ENCODE measurements at regions not wholly inside any gene's neighbourhood (a gene's known extent, or its start where the extent isn't known, plus 50 kb on each side); places are given as distances from the start of the nearest gene placed in this dataset.

DNA sequence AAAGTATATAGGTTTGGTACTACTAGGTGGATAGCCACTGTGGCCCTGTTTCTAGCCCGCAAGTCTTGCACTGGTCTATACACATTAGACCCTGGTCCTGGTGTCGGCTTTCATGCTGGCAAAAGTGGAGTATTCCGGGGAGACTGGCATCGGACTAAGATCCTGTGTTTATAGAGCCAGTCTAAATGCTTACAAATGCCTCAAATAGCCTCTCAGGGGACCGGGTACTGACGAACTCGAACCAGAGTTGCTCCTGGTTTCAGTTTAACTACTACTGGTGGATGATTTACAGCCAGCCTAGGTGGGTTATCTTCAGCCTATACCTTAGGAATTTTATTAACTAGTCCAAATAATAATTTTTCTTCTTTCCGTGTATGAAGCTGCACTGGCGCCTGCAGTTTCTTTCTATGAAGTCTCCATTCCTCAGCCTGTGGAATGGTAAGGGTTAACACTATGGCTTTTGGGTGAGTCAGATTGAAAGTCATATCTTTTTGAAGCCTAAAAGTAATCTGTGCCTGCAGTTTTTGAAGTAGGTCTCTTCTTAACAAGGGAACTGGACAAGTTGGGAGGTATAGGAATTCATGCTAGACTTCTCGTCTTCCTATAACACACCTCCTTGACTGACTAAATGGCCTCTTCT lies 51.3 kb downstream of the OR10H4 start:
- peaks cover 12% of the 10 kb centered on the region for H3K4me1 ChIP-seq (ENCODE audit: control insufficient read depth, extremely low read depth, insufficient read depth, low read length)
- H3K4me2 ChIP-seq (ENCODE audit: control insufficient read depth, extremely low read depth, insufficient read depth, low read depth, low read length): no peak overlapping the region
- H3K9me3 ChIP-seq (ENCODE audit: control insufficient read depth, low read depth, low read length): no peaks in the 10 kb centered on the region
- H4K20me1 ChIP-seq (ENCODE audit: control insufficient read depth, extremely low read depth, insufficient read depth, low read length): no peaks in the 10 kb centered on the region
- no peak for TF ChIP-seq EZH2 (IDR thresholded peaks at IDR 0.05; ENCODE audit: low read length)
- TF ChIP-seq, protein P1, sequence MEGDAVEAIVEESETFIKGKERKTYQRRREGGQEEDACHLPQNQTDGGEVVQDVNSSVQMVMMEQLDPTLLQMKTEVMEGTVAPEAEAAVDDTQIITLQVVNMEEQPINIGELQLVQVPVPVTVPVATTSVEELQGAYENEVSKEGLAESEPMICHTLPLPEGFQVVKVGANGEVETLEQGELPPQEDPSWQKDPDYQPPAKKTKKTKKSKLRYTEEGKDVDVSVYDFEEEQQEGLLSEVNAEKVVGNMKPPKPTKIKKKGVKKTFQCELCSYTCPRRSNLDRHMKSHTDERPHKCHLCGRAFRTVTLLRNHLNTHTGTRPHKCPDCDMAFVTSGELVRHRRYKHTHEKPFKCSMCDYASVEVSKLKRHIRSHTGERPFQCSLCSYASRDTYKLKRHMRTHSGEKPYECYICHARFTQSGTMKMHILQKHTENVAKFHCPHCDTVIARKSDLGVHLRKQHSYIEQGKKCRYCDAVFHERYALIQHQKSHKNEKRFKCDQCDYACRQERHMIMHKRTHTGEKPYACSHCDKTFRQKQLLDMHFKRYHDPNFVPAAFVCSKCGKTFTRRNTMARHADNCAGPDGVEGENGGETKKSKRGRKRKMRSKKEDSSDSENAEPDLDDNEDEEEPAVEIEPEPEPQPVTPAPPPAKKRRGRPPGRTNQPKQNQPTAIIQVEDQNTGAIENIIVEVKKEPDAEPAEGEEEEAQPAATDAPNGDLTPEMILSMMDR (optimal IDR thresholded peaks at IDR 0.05 in 1 of 3, IDR thresholded peaks at IDR 0.05 in 1 of 3, conservative IDR thresholded peaks at IDR 0.05 in 1 of 3; ENCODE audit: extremely low read depth in 1 of 3, insufficient read depth in 2 of 3, low read length in 3 of 3): no peak
- H3K9me1 ChIP-seq (ENCODE audit: control insufficient read depth, extremely low read depth, insufficient read depth, low read length): no peaks in the 10 kb centered on the region
- no peak overlapping the region for H3K4me3 ChIP-seq (ENCODE audit: control insufficient read depth in 2 of 3, extremely low read depth in 1 of 3, insufficient read depth in 2 of 3, low read depth in 1 of 3, low read length in 3 of 3)
- no peak overlapping the region for H3K27ac ChIP-seq (ENCODE audit: control insufficient read depth, insufficient read depth, low read length)
- dilution Hi-C loops (cut with MboI; ENCODE audit: extremely low pct_ligation_motif_present, low sequenced_read_pairs): no loop called here
- DNase-seq (ENCODE audit: low read depth, low spot score) (no peak), FAIRE-seq (no peak)
- no peaks in the 10 kb centered on the region for H3K79me2 ChIP-seq (ENCODE audit: control insufficient read depth, insufficient read depth, low read length)
- no peaks in the 10 kb centered on the region for H3K36me3 ChIP-seq (ENCODE audit: control insufficient read depth in 2 of 2, extremely low read depth in 1 of 2, insufficient read depth in 2 of 2, low read length in 2 of 2)
- no peak overlapping the region for H3K9ac ChIP-seq (ENCODE audit: control insufficient read depth, extremely low read depth, insufficient read depth, low read length)
- H3K27me3 ChIP-seq (ENCODE audit: control insufficient read depth, extremely low read depth, insufficient read depth, low read length): no peaks in the 10 kb centered on the region
- H2AFZ ChIP-seq (ENCODE audit: control insufficient read depth, low read length): no peak overlapping the region

DNA sequence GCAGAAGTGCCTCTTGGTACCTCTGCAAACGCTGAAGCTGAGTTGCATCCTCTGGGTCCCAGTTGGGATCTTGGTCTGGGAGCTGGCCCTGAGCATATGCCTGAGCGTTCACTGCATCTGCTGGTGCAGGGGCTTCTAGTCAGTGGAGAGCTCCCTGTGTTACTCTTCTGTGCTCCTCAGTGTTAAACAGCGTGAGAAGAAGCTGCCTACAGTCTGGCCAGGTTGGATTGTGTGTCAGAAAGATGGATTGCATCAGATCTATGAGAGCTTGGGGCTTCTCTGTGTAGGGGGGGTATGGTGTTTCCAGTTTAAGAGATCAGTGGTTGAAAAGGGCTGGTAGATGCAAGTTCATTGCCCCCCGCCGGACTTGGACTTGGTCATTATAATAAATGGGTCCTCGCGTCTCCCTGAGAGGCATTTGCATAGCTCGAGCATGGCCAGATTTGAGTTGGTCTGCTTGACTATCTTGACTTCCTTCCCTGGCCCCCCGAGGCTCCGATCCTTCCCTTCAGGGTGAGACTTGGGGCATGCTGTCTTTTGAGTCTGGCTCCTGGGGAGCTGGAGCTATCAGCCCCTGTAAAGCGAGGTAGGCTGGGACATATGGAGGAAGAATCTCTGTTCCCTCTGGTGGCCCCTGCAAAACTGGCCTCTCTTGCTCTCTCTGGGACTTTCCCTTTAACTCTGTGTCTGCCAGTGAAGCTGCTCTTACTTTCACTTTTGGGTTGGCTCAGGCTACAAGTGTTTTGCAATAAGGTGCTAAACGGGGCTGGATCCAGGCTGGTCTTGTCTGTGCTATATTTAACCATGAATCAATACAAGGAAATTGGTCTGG lies 52.9 kb downstream of the OR10H4 start:
- Histone ChIP-seq H3K9me1 (ENCODE audit: control insufficient read depth, extremely low read depth, insufficient read depth, low read length) (no peaks in the 10 kb centered on the region), H3K27ac (ENCODE audit: control insufficient read depth, insufficient read depth, low read length) (no peak overlapping the region), H4K20me1 (ENCODE audit: control insufficient read depth, extremely low read depth, insufficient read depth, low read length) (no peaks in the 10 kb centered on the region), H3K4me1 (ENCODE audit: control insufficient read depth, extremely low read depth, insufficient read depth, low read length) (peaks cover 12% of the 10 kb centered on the region), H3K79me2 (ENCODE audit: control insufficient read depth, insufficient read depth, low read length) (no peaks in the 10 kb centered on the region), H3K9me3 (ENCODE audit: control insufficient read depth, low read depth, low read length) (no peaks in the 10 kb centered on the region), H3K4me2 (ENCODE audit: control insufficient read depth, extremely low read depth, insufficient read depth, low read depth, low read length) (peak overlapping the region; percentile 81), H3K36me3 (ENCODE audit: control insufficient read depth in 2 of 2, extremely low read depth in 1 of 2, insufficient read depth in 2 of 2, low read length in 2 of 2) (no peaks in the 10 kb centered on the region), H3K4me3 (ENCODE audit: control insufficient read depth in 2 of 3, extremely low read depth in 1 of 3, insufficient read depth in 2 of 3, low read depth in 1 of 3, low read length in 3 of 3) (peak overlapping the region in 2 of 3 experiments; percentile 57), H3K9ac (ENCODE audit: control insufficient read depth, extremely low read depth, insufficient read depth, low read length) (peak overlapping the region; percentile 28), H2AFZ (ENCODE audit: control insufficient read depth, low read length) (peak overlapping the region; percentile 84), H3K27me3 (ENCODE audit: control insufficient read depth, extremely low read depth, insufficient read depth, low read length) (no peaks in the 10 kb centered on the region)
- DNase-seq (ENCODE audit: low read depth, low spot score): no peak
- dilution Hi-C loops (cut with MboI; ENCODE audit: extremely low pct_ligation_motif_present, low sequenced_read_pairs): no loop called here
- TF ChIP-seq, protein P1 (optimal IDR thresholded peaks at IDR 0.05 in 1 of 3, IDR thresholded peaks at IDR 0.05 in 1 of 3, conservative IDR thresholded peaks at IDR 0.05 in 1 of 3; ENCODE audit: extremely low read depth in 1 of 3, insufficient read depth in 2 of 3, low read length in 3 of 3): no peak
- no peak for TF ChIP-seq EZH2 (IDR thresholded peaks at IDR 0.05; ENCODE audit: low read length)
- peak; percentile 57 for FAIRE-seq
